ENCODE measurements at regions not wholly inside any gene's neighbourhood (a gene's known extent, or its start where the extent isn't known, plus 50 kb on each side); places are given as distances from the start of the nearest gene placed in this dataset.

DNA sequence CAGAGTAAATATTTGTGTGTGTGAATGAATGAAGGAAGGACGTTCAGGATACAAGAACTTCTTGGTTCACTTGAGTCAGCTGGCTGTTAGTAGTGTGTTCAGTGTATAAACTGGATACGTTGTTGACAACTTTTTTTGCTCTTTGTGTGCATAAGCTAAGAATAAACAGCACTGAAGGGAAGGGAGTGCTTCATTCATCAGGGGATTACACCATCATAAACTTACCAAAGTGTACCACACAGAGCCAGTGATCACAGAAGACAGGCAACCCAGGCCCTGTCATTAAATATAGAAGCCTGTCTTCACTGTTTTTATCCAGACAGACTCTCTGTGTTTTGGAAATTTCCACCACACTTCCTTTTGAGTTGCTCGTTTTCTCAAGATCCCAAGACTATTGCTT is 55.5 kb upstream of the MEF2C start:
- Histone ChIP-seq H3K4me3 (ENCODE audit: extremely low read depth in 1 of 4, insufficient read depth in 2 of 4, low read depth in 3 of 4, low read length in 4 of 4) (no peak overlapping the region), H2AK5ac (ENCODE audit: low read depth, low read length) (no peak overlapping the region), H3K79me1 (ENCODE audit: low read depth, low read length) (no peaks in the 10 kb centered on the region), H3K9ac (replicated peaks in 1 of 4; ENCODE audit: extremely low read depth in 1 of 4, low read depth in 3 of 4, low read length in 3 of 4) (no peak overlapping the region), H3K79me2 (ENCODE audit: control insufficient read depth in 1 of 2, insufficient read depth in 2 of 2, low read length in 2 of 2) (no peaks in the 10 kb centered on the region), H2AFZ (ENCODE audit: low read length) (no peak overlapping the region), H3K23ac (ENCODE audit: insufficient read length) (no peak overlapping the region), H3K4ac (replicated peaks; ENCODE audit: insufficient read length, low read depth, low read length) (no peak overlapping the region), H2BK20ac (ENCODE audit: low read length) (no peak overlapping the region), H3K27me3 (replicated peaks in 1 of 4; ENCODE audit: control insufficient read depth in 3 of 4, extremely low read depth in 1 of 4, insufficient read depth in 3 of 4, low read length in 3 of 4) (no peaks in the 10 kb centered on the region), H4K91ac (replicated peaks; ENCODE audit: insufficient read length, low read length) (no peak overlapping the region), H4K5ac (ENCODE audit: insufficient read length, low read depth, low read length) (no peak overlapping the region), H2BK120ac (replicated peaks; ENCODE audit: low read depth, low read length) (no peak overlapping the region), H3K56ac (replicated peaks; ENCODE audit: insufficient read length, low read depth, low read length) (no peak overlapping the region), H4K8ac (ENCODE audit: extremely low read depth, insufficient read depth, low read length) (no peak overlapping the region), H3K18ac (ENCODE audit: extremely low read depth, low read length) (no peak overlapping the region), H3K27ac (ENCODE audit: low read depth, low read length) (no peak overlapping the region), H2BK12ac (ENCODE audit: low read depth, low read length) (no peak overlapping the region), H4K20me1 (replicated peaks in 1 of 2; ENCODE audit: control insufficient read depth in 1 of 2, insufficient read depth in 2 of 2, low read length in 2 of 2) (no peaks in the 10 kb centered on the region), H2BK5ac (ENCODE audit: low read depth, low read length) (no peak overlapping the region), H3K14ac (ENCODE audit: insufficient read length) (no peak overlapping the region), H2BK15ac (ENCODE audit: low read length) (no peak overlapping the region), H3K4me1 (replicated peaks in 1 of 4; ENCODE audit: control insufficient read depth in 3 of 4, insufficient read depth in 4 of 4, low read length in 3 of 4) (no peaks in the 10 kb centered on the region), H3K36me3 (ENCODE audit: control insufficient read depth in 2 of 4, insufficient read depth in 4 of 4, low read length in 3 of 4) (no peaks in the 10 kb centered on the region), H3K23me2 (ENCODE audit: low read depth, low read length) (no peaks in the 10 kb centered on the region), H3K9me3 (ENCODE audit: insufficient read depth in 2 of 2, low read depth in 1 of 2, low read length in 1 of 2) (no peaks in the 10 kb centered on the region), H3K4me2 (ENCODE audit: insufficient read depth in 1 of 2, low read depth in 2 of 2, low read length in 2 of 2) (no peak overlapping the region)
- ChIA-PET POLR2A (ENCODE audit: partially characterized antibody) (interaction anchor here (1.0 kb wide), 1 partner anchor 17 kb away, joined by 3 read pairs; no protein-coding TSS in a partner anchor), CTCF (ENCODE audit: partially characterized antibody) (interaction anchor here (0.9 kb wide), 1 partner anchor 9 kb away, joined by 3 read pairs; no protein-coding TSS in a partner anchor)
- DNase-seq (ENCODE audit: low read depth in 1 of 2, low spot score in 2 of 2) (no peak), FAIRE-seq (no peak)
- TF ChIP-seq TCF12 (IDR thresholded peaks at IDR 0.05; ENCODE audit: low read depth, low read length) (no peak), CREB1 (IDR thresholded peaks at IDR 0.05) (no peak), GABPA (IDR thresholded peaks at IDR 0.05; ENCODE audit: borderline replicate concordance, insufficient read depth, low read length) (no peak), NANOG (IDR thresholded peaks at IDR 0.05; ENCODE audit: insufficient read depth, low read depth, low read length, poor library complexity, severe bottlenecking) (no peak), POLR2AphosphoS5 (IDR thresholded peaks at IDR 0.05; ENCODE audit: low read depth, low read length) (no peak)
- 82% methylated on average over 3 of the region's 3 CpGs; no CpG with 5 or more reads in 1 of the 2 experiments for WGBS, 2 experiments (ENCODE audit: extremely low coverage in 1 of 2, insufficient coverage in 1 of 2, insufficient read length in 1 of 2, insufficient replicate concordance in 2 of 2, low coverage in 1 of 2, low lambda C conversion rate in 2 of 2, missing lambda C conversion rate in 1 of 2)
